ENCODE measurements at regions not wholly inside any gene's neighbourhood (a gene's known extent, or its start where the extent isn't known, plus 50 kb on each side); places are given as distances from the start of the nearest gene placed in this dataset.

GRCh38 chr11:20248871-20249270 lies 88.6 kb upstream of the DBX1 start:
- Histone ChIP-seq H3K27me3 (peaks cover 0 to 33% (median 13%) of the 10 kb centered on the region in 7 donors), H3K9me3 (no peaks in the 10 kb centered on the region), H3K27ac (no peak overlapping the region), H3K36me3 (no peaks in the 10 kb centered on the region), H3K4me1 (peaks cover 0 to 7% (median 0%) of the 10 kb centered on the region in 9 donors), H3K4me3 (no peak overlapping the region)
- ATAC-seq: no peak
- no peak for DNase-seq
- intact Hi-C loops (cut with DNase I): no loop called here
- TF ChIP-seq CTCF (IDR thresholded peaks at IDR 0.05): no peak
- WGBS, 2 donors: 69 to 85% methylated on average over 2 of the region's 2 CpGs

GRCh38 chr11:20248121-20248772 lies 88.0 kb upstream of the DBX1 start:
- DNase-seq (no peak), ATAC-seq (peak in 1 of 8 donors; percentile 9)
- Histone ChIP-seq H3K27ac (no peak overlapping the region), H3K9me3 (no peaks in the 10 kb centered on the region), H3K27me3 (peaks cover 0 to 39% (median 13%) of the 10 kb centered on the region in 7 donors), H3K4me3 (no peak overlapping the region), H3K36me3 (no peaks in the 10 kb centered on the region), H3K4me1 (peaks cover 0 to 7% (median 0%) of the 10 kb centered on the region in 9 donors)
- TF ChIP-seq CTCF (IDR thresholded peaks at IDR 0.05): no peak
- WGBS, 2 donors: 35 to 57% methylated on average over 6 of the region's 6 CpGs
- intact Hi-C loops (cut with DNase I): no loop called here

GRCh38 chr11:20247591-20248007 lies 87.3 kb upstream of the DBX1 start:
- no peak for TF ChIP-seq CTCF (IDR thresholded peaks at IDR 0.05)
- H3K4me3 ChIP-seq: no peak overlapping the region
- intact Hi-C loops (cut with DNase I): no loop called here
- WGBS, 2 donors: 72 to 73% methylated on average over 9 of the region's 9 CpGs
- H3K27me3 ChIP-seq: peaks cover 0 to 37% (median 13%) of the 10 kb centered on the region in 7 donors
- no peak overlapping the region for H3K27ac ChIP-seq
- peaks cover 0 to 7% (median 0%) of the 10 kb centered on the region in 9 donors for H3K4me1 ChIP-seq
- DNase-seq (no peak), ATAC-seq (no peak)
- peaks cover 0 to 6% (median 0%) of the 10 kb centered on the region in 11 donors for H3K9me3 ChIP-seq
- no peaks in the 10 kb centered on the region for H3K36me3 ChIP-seq

- no peak for ATAC-seq
- TF ChIP-seq CTCF (IDR thresholded peaks at IDR 0.05): peak in 4 of 9 donors; percentile 8 to 28 (median 16)
- WGBS, 2 donors: 79 to 83% methylated on average over 3 of the region's 3 CpGs
Observed at GRCh38 chr11:20243974-20244373, 83.7 kb upstream of the DBX1 start.

More at GRCh38 chr11:20243974-20244373, 83.7 kb upstream of the DBX1 start:
- no peak for DNase-seq
- intact Hi-C loops (cut with DNase I): no loop called here
- no peaks in the 10 kb centered on the region for H3K4me1 ChIP-seq
- no peak overlapping the region for H3K4me3 ChIP-seq
- no peak overlapping the region for H3K27ac ChIP-seq
- peaks cover 0 to 17% (median 0%) of the 10 kb centered on the region in 11 donors for H3K9me3 ChIP-seq
- peaks cover 0 to 25% (median 9%) of the 10 kb centered on the region in 7 donors for H3K27me3 ChIP-seq
- no peaks in the 10 kb centered on the region for H3K36me3 ChIP-seq
